ENCODE measurements at regions not wholly inside any gene's neighbourhood (a gene's known extent, or its start where the extent isn't known, plus 50 kb on each side); places are given as distances from the start of the nearest gene placed in this dataset.

DNA sequence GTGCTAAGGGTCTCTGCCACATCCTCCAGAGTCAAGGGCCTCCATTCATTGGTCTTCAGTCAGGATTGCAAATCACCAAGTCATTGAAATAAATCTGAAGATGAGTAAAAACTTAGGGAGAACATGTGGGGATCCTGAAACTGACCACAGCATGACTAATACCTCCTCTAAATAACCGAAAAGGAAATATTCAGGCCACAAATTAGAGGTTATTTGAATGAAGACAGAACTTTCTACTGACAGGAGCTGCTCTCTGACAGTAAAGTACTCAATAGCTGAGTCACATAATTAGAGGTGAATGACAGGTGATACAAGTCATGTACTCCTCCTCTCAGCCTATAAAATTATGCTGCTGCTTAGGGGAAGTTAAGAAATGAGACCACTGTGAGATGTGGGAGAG lies 240.2 kb upstream of the F9 start:
- DNase-seq = no peak

DNA sequence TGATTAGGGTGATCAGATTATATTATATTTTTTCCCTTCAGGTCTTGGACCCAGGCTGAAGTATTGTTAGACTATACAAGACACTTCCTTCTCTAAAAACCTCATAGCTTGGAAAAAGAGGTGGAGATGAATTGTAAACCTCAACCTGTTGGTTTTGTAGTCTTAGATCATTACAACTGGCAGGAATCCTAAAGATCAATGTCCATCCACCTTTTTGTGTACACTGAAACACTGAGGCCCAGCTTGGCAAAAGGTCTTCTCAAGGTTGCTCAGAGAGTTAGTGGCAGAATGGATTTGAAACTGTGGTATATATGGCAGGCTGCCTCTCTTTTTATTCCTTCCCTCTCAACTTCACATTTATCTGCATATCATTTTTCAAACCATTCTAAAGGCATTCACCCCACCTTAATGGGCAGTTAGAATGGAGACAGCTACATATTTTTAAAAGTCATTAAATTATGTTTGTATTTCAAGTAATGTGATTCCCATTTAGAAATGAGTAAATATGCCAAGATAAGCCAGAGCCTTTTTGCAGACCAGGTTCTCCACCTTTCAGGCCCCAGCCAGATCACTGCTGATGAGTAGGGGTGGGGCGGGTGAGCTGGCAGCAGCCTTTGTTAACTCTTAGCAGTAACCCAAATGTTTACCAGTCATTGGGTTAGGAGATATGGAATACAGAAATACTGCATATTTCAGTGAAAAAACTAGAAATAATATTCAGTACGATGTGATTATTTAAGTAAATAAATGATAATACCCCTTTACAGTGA lies 243.2 kb upstream of the F9 start:
- DNase-seq = no peak

DNA sequence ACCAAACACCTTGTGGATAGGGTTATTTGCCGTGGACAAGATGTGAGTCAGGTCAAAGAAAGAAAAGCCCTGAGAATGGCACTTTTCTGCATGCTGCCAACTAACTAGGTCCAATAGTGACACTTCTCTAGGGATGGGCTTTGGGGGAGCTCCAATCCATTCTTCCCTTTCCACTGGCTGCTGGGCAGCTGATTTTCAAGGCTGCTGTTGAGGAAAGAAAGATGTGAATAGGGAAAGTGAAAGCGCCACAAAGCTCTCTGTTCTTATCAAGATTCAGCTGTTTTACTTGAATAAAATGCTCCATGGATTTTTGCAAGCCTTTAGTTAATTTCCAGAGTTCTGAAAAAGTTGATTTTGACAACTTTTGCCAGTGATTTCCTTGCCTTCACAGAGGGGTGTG lies 244.2 kb upstream of the F9 start:
- no peak for DNase-seq

DNA sequence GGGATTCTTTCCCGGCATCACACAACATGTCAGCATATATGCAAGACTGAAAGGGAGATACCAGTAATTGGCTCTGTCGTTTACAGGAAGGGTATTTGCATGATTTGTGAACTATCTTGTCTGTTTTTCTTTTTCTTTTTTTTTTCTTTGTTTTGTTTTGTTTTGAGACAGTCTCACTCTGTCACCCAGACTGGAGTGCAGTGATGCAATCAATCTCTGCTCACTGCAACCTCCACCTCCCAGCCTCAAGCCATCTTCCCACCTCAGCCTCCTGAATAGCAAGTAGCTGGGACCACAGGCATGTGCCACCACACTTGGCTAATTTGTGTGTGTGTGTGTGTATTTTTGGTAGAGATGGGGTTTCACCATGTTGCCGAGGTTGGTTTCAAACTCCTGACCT lies 262.7 kb upstream of the F9 start:
- no peak for DNase-seq

DNA sequence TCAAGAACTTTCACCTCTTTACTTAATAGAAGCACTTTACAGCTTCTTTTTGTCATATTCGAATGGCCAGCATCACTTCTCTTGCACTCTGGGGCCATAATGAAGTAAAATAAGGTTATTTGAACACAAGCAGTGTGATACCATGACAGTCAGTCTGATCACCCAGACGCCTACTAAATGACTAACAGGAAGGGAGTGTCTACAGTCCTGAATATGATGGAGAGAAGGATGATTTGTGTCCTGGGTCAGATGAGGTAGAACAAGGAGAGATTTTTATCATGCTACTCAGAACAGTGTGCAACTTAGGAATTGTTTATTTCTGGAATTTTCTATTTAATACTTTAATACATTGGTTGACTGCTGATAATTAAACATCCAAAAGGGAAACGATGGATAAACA lies 284.2 kb upstream of the F9 start:
- DNase-seq = no peak

DNA sequence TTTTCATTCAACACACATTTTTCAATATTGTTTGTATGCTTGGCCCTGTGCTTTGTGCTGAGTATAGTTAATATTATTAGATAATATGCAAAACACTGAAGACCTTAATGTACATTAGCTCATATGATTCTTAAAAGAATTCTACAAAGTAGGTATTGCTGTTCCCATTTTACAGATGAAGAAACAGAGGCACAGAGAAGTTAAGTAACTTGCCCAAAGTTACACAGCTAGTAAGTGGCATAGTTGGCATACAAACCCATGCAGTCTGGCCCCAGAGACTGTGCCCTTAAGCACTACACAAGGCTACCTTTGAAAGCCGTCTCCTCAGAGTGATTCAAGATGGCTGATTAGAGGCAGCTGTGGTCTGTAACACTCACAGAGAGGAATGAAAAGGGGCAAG lies 293.4 kb upstream of the F9 start:
- no peak for DNase-seq

DNA sequence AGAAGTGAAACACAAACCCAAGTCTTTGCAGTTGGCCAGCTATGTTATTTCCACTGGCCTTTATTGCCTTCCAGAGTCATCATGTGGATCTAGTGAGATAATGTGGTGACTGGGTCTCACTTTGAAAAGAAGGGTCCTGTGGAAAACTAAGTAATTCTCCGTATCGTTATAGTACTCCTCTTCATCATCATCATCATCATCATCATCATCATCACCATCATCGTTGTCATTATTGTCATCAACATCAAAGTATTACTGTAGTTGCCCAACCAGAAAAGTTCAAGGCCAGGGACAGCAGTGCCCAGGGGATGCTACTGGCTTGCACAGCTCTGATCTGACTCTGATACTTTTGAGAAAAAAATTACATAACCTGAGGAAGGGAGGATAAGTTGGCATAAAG lies 295.6 kb upstream of the F9 start:
- DNase-seq = no peak

DNA sequence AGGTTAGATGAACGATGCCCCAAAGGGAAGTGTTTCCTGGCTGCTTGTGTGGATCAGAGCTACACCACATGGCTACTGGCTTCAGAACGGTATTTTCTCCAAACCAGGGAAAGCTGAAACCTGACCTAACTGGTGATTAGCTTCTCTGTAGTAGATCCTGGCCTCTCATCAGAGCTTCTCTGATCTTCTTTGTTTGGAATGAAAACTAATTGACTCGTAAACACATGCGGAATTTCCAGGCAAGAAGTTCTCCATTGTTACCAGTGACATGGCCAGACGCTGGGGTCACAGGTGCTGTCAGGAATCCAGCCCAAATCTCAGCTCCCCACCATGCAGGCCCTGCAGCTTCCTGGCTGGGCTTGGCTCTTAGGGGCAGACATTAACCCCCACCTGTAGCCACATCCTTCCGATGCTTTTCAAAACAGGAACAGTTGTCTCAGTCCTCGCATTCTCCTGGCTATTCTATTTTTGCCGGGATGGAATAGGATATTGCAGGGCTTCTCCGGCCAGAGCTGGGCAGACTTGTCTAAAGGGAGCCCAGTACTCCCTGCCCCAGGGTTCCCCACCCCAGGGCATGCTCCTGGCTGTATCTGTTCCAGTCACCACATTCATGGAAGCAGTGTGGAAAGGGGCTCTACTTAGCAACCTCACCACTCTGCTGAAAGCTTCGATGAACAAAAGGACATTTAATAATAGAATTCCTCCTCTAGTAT lies 305.4 kb upstream of the F9 start:
- DNase-seq = no peak

DNA sequence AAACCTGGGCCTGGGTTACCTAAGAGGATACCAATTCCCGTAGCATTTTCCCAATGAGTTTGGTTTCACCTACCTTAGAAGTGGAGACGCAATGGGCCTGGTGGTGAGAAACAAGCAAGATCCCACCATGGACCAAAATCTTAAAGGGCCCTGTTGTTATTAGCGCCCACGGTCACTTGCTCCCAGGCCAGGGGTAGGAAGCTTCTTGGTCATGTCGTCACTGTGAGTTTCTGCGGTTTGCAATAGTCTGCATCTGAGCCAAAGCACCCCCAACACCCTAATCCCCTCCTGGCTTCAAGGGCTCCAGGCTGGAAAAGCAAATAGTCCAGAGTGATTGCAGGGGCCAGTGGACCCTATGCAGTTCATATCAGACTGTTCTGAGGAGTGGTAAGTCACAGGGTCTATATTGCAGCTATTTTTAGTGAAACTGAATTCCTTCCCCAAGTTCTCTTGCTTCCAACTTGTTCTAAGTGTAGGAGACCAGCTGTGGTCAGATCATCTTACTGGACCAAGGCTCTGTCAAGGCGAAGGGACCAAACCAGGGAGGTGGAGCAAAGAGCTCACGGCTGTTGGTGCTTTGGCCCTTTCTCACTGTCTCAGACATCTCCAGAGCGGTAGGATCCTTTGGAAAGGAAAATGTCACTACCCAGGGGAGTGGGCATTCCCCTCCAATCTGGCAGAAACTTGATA lies 307.9 kb upstream of the F9 start:
- DNase-seq = no peak

DNA sequence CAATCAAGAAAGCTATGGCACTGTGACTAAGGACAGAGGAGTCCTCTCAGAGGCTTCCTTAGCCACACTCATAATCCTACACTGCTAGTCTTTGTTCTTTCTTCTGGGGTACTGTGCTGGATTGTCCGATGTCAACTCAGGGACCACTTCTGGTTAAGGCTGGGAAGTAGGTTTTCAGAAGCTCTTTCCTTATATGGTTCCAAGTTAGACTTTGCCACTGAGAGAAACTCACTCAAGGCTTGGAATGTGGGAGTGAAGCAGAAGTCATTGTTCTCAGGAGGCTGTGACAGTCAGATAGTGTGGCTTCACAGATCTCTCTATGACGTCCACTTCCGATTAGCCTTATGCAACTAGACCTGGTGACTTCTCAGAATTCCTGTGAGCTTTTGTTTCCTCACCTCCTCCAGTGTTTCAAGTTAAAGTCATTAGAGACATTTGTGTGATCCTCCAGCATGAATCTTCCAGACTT lies 317.3 kb upstream of the F9 start:
- no peak for DNase-seq

DNA sequence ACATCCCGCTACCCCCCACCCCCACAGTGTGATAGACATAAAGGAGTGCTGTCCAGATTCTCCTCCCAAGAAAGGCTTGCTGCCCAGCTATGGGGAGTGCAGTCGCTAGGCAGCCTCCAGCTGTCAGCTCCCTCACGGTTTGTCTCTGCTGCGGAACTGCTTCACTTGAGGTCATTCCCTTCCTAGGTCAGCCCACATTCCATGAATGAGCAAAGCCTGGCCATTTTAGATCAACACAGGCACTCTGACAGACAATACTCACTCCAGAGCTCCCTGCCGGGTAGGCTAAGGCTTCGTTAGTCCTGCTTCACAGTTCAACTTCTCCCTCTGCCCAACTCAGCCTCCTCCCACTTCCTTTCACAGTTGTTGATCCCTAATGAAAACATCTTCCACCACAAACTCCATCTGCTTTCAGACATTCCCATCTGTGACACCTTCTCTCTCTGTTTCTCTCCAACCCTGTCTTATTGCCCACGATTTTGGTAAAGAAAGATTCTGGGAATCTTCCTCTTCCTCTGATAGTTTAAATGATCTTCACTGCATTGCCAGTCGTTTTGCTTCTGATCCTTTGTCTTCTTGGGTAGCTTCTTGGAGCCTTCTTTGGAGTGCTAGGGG lies 318.9 kb upstream of the F9 start:
- no peak for DNase-seq

DNA sequence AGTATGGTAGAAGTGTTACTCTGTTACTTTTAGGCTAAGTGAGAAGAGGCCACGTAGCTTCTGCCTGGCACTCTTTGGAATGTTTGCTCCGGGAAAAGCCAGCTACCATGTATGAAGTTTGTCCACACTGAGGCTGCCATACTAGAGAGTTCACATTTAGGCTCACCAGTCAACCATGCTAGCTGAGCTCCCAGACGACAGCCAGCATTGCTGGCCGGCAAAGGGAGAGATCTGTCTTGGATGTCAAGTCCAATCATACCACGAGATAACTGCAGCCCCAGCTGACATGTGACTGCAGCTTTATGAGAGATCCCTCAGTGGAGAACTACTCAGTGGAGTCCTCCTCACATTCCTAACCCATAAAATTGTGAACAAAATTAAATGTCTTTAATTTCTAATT lies 321.2 kb upstream of the F9 start:
- DNase-seq = no peak

DNA sequence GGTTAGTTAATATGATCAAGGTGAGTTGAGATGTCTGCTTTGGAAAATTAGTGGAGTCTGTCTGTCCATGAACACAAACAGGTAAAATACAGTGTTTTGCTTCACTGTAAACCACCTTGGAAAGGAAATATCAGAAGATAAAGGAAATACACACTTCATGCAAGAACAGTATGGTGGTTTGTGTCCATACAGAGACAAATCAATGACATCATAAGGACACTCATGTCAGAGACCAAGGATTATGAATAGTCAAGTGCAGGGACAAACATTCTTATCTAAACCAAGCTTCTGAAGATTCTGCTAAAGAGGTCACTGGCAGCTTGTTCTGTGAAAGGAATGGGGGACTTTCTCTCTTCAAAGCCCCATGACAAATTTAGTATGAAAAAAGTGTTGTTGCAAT lies 322.9 kb upstream of the F9 start:
- DNase-seq = no peak

DNA sequence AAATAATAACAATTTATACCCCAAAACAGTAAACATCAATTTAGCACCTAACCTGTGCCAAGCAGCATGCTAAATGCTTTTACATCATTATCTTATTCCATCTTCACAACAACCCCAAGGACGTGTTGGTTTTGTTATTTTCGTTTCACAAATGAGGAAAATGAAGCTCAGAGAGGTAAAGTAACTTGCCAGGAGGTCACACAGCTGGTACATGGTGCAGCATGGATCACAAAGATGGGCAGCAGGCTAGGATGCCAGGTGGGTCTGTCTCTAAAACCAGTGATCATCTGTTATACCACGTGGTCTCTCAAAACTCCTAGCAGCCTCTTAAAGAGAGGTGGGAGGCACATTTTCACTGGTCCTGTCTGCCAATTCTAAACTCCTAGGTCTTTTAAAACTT lies 323.6 kb upstream of the F9 start:
- no peak for DNase-seq

DNA sequence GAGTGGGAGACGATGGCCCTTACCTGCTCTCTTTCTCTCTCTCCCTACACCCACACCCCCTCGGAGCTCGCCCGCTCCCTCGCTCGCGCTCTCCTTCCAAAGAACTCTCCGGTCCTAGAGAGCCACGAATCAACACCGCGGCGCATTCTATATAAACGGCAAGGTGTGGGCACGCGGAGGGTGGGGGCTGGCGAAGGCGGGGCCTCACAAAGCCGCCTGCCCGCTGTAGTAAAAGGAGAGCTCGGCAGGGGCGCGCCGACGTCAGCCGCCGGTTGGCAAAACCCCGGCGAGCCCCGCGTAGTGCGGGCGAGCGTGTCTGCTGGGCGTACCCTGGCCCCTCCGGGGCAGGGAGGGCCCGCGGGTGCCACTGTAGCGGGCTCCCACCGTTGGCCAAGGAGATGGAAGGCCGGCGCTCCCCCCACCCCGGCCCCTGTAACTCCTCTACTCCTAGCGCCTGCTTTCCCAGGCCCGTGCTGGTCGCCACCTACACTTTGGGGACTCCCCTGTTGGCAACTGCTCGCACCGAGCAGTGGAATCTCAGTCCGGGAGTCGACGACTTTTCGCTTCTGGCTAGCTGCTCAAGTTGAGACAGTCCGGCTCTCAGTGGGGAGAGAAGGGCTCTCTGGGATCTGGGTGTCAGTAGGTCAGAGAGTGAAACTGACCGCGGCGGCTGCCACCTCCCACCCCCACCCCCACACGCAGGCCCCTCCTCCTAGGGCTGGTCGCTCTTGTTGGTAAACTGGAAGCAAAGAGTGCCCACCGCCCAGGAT lies 325.5 kb upstream of the F9 start:
- peak; percentile 48 for DNase-seq

DNA sequence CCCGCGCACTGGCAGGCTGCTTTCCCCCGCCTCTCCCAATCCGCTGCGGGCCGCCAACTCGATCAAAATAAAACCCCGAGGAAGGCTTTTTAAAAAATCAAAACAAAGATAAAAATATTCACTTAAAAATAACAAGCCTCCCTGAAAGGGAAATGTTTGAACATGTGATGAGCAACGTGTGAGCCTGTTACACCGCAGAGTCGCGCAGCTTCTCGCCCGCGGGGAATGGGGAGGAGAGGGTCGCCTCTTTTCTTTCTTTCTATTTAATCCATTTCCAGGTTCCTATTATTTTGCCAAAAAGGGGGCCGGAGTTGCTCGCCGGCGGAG lies 326.0 kb upstream of the F9 start:
- DNase-seq = no peak

DNA sequence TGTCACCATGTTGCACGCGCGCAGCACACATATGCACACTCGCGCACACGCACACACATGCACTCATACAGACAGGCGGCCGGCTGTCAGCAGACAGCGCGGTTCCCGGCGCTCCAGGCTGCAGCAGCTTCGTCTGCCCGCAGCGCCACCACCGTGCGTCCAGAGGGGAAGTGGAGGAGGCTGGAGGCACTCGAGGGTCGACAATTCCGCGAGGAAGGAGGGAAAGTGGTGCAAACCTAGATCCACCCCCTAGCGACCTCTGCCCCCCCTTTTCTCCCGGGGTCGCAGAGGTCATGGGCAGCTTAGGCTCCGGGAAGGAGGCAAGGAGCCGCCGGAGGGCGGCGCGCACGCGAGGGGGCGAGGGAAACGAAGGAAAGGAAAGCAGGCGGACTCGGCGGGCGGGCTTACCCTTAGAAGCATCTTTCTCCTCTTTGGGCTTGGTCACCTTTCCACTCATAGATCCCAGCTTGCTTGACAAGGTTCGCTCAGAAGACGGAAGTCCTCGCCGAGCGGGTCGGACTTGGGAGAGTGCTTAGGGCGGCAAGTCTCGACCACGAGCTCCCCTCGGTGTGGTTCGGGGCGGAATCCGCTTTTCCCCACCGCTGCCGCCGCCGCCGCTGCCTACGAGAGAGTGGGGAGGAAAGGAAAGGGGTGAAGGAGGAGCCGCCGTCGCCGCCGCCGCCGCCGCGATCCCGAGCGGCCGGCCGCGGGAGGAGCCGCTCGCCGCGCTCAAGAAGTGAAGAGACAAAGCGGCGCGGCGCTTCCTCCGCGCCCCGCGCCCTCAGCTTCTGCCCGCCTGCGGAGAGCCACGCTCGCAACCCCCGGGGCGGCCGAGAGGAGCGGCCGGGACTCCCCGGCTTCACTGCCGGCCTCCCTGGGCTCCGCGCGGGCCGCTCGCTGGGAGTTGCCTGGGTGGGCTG lies 326.6 kb upstream of the F9 start:
- peak; percentile 20 for DNase-seq

DNA sequence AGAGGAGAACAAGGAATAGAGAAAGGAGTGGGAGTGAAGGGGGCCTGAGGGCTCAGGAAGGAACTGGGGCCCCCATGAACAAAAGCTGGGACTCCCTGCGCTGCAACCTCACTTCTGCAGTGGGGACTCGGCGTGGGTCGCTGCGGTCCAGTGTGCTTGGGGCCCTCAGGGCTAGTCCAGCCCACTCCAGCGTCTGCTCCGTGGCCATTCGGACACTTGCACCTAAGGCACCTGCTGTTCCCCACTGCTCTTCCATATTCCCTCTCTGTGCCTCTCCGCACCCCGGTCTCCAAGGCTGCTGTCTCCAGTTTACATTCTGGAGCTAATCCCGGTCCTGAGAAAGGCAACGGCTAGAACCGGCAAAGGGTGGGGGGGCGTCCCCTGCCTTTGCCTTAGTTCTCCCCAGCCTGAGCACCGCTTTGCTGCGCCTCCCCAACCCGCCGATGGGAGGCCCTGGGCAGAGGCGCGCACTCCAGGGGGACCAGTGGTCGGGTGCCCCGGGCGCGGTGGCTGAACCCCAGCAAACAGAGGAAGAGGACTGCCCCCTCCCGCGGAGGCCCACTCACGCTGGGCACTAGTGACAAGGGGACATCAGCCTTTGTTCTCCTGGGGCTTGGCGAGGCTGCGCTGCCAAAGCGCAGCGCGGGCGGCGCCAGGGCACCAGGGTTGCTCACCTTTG lies 327.7 kb upstream of the F9 start:
- no peak for DNase-seq

DNA sequence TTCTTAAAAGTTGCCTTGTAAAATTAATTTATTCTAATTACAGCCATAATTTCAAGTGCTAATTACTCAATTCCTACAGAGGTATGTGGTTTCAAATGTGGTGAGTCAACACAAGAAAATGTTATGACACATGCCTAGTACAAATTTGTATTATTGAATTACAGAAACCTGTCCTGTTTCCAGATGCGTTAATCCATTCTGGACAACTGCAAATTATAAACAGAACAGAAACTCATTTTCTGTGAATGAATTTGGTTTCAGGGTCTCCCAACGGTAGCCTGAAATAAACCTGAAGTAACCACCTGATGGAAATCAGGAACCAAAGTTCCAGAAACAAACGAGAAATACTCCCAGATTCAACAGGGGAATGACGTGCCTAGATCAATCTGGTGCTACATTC lies 328.6 kb upstream of the F9 start:
- DNase-seq = no peak

DNA sequence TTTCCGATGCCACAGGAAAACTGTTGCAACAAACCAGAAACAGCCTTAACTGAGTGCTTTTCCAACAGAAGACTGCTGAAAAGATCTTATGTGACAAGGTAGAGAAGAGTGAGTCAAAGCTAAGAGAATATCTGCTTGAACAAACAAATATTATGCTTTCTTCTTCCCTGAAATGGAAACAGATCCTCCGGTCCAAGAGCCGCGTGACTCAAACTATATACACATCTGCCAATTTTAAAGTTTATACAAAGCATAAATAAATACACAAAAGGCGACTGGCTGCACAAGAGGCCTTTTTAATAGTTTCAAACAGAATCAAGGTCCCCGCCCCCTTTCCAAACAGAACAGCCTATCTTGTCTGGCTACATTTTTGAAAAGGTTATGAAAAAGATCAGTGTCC lies 329.7 kb upstream of the F9 start:
- DNase-seq = no peak

All from renal pelvis (tissue), 1 donor.